ENCODE measurements at regions not wholly inside any gene's neighbourhood (a gene's known extent, or its start where the extent isn't known, plus 50 kb on each side); places are given as distances from the start of the nearest gene placed in this dataset.

GRCh38 chr6:51273228-51273961 lies 454.7 kb downstream of the TFAP2B start:
- TF ChIP-seq, protein P1, sequence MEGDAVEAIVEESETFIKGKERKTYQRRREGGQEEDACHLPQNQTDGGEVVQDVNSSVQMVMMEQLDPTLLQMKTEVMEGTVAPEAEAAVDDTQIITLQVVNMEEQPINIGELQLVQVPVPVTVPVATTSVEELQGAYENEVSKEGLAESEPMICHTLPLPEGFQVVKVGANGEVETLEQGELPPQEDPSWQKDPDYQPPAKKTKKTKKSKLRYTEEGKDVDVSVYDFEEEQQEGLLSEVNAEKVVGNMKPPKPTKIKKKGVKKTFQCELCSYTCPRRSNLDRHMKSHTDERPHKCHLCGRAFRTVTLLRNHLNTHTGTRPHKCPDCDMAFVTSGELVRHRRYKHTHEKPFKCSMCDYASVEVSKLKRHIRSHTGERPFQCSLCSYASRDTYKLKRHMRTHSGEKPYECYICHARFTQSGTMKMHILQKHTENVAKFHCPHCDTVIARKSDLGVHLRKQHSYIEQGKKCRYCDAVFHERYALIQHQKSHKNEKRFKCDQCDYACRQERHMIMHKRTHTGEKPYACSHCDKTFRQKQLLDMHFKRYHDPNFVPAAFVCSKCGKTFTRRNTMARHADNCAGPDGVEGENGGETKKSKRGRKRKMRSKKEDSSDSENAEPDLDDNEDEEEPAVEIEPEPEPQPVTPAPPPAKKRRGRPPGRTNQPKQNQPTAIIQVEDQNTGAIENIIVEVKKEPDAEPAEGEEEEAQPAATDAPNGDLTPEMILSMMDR (IDR thresholded peaks at IDR 0.05) = no peak
- no peaks in the 10 kb centered on the region for H3K27me3 ChIP-seq
- H3K9me3 ChIP-seq = no peaks in the 10 kb centered on the region
- peaks cover 14 to 21% of the 10 kb centered on the region in 2 experiments for H3K4me1 ChIP-seq (ENCODE audit: control insufficient read depth in 1 of 2, insufficient read depth in 1 of 2, low read depth in 1 of 2, low read length in 1 of 2)
- peak overlapping the region in 1 of 2 experiments; percentile 1 for H3K4me3 ChIP-seq (ENCODE audit: low read depth in 1 of 2, low read length in 1 of 2)
- peak overlapping the region; percentile 73 for H3K27ac ChIP-seq
- H3K36me3 ChIP-seq = no peaks in the 10 kb centered on the region

- H3K4me3 ChIP-seq (ENCODE audit: low read depth in 1 of 2, low read length in 1 of 2) = no peak overlapping the region
- TF ChIP-seq, protein P1 (IDR thresholded peaks at IDR 0.05) = no peak
- H3K36me3 ChIP-seq = no peaks in the 10 kb centered on the region
- H3K4me1 ChIP-seq (ENCODE audit: control insufficient read depth in 1 of 2, insufficient read depth in 1 of 2, low read depth in 1 of 2, low read length in 1 of 2) = peaks cover 13 to 15% of the 10 kb centered on the region in 2 experiments
- H3K27ac ChIP-seq = no peak overlapping the region
- no peaks in the 10 kb centered on the region for H3K9me3 ChIP-seq
- no peaks in the 10 kb centered on the region for H3K27me3 ChIP-seq
Observed at GRCh38 chr6:51277474-51277873, 458.8 kb downstream of the TFAP2B start.

DNA sequence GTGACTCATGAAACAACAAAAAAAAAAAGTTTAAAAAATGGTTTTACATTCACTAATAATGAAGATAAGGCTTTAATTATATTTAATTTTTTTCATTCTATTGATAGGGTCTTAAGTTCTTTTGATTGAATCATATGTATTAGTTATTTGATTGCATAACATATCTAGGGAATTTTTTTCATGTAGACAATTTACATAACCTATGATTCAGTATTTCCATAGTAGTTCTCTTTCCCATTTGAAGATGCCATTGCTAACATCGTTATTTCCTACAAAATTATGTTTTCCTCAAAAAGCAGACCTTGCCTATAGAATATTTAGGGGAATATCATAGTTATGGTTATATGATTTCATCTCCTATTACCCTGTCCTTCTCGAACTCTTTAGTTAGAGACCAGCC lies 463.4 kb downstream of the TFAP2B start:
- no peaks in the 10 kb centered on the region for H3K36me3 ChIP-seq
- no peaks in the 10 kb centered on the region for H3K9me3 ChIP-seq
- TF ChIP-seq, protein P1 (IDR thresholded peaks at IDR 0.05) = no peak
- no peaks in the 10 kb centered on the region for H3K27me3 ChIP-seq
- peaks cover 4 to 7% of the 10 kb centered on the region in 2 experiments for H3K4me1 ChIP-seq (ENCODE audit: control insufficient read depth in 1 of 2, insufficient read depth in 1 of 2, low read depth in 1 of 2, low read length in 1 of 2)
- no peak overlapping the region for H3K4me3 ChIP-seq (ENCODE audit: low read depth in 1 of 2, low read length in 1 of 2)
- no peak overlapping the region for H3K27ac ChIP-seq

GRCh38 chr6:51283723-51284355 lies 465.2 kb downstream of the TFAP2B start:
- Histone ChIP-seq H3K27ac (no peak overlapping the region), H3K9me3 (no peaks in the 10 kb centered on the region), H3K4me1 (ENCODE audit: control insufficient read depth in 1 of 2, insufficient read depth in 1 of 2, low read depth in 1 of 2, low read length in 1 of 2) (peaks cover 4 to 7% of the 10 kb centered on the region in 2 experiments), H3K4me3 (ENCODE audit: low read depth in 1 of 2, low read length in 1 of 2) (no peak overlapping the region), H3K27me3 (no peaks in the 10 kb centered on the region), H3K36me3 (no peaks in the 10 kb centered on the region)
- TF ChIP-seq, protein P1 (IDR thresholded peaks at IDR 0.05) = no peak

- H3K27me3 ChIP-seq = no peaks in the 10 kb centered on the region
- no peaks in the 10 kb centered on the region for H3K9me3 ChIP-seq
- H3K36me3 ChIP-seq = no peaks in the 10 kb centered on the region
- no peak overlapping the region for H3K4me3 ChIP-seq (ENCODE audit: low read depth in 1 of 2, low read length in 1 of 2)
- no peak overlapping the region for H3K27ac ChIP-seq
- peaks cover 4 to 7% of the 10 kb centered on the region in 2 experiments for H3K4me1 ChIP-seq (ENCODE audit: control insufficient read depth in 1 of 2, insufficient read depth in 1 of 2, low read depth in 1 of 2, low read length in 1 of 2)
- TF ChIP-seq, protein P1 (IDR thresholded peaks at IDR 0.05) = no peak
Observed at GRCh38 chr6:51285876-51286275, 467.2 kb downstream of the TFAP2B start.

All from neutrophil (primary cell).